SK-N-SH treated with all-trans-retinoic acid at 6 μM for 48 hours (cell line): ENCODE measurements at regions not wholly inside any gene's neighbourhood (a gene's known extent, or its start where the extent isn't known, plus 50 kb on each side); places are given as distances from the start of the nearest gene placed in this dataset.

Source experiments
- ATAC-seq: fragments of 200-7000 bp; cut with Tn5 transposase; 3 replicates; pipeline ENCODE4 v1.9.1; 2020; ENCODE audit warnings: mild to moderate bottlenecking, moderate library complexity
- ARNTL ChIP-seq: fragments of 450-650 bp; formaldehyde crosslinking; IDR thresholded peaks from 2 replicates; pipeline ENCODE4 v1.5.0; 2020; ENCODE audit warnings: low read depth, mild to moderate bottlenecking, moderate library complexity, borderline replicate concordance
- CREB5 ChIP-seq: fragments of 250-450 bp; sonication (Bioruptor Pico); IDR thresholded peaks from 2 replicates; pipeline ENCODE4 v1.5.1; 2020; ENCODE audit warnings: low read depth, mild to moderate bottlenecking, moderate library complexity
- CSDC2 ChIP-seq: fragments of 250-450 bp; sonication (Bioruptor Pico); IDR thresholded peaks from 2 replicates; pipeline ENCODE4 v1.5.0; 2020; ENCODE audit warnings: mild to moderate bottlenecking, moderate library complexity
- CSRNP3 ChIP-seq: fragments of 250-450 bp; sonication (Bioruptor Pico); IDR thresholded peaks from 2 replicates; pipeline ENCODE4 v1.5.1; 2021; ENCODE audit warnings: mild to moderate bottlenecking, moderate library complexity
- ESRRG ChIP-seq: fragments of 250-450 bp; sonication (Bioruptor Pico); IDR thresholded peaks from 2 replicates; pipeline ENCODE4 v1.6.1; 2021; ENCODE audit warnings: mild to moderate bottlenecking
- GLIS3 ChIP-seq: fragments of 250-450 bp; sonication (Bioruptor Pico); IDR thresholded peaks from 2 replicates; pipeline ENCODE4 v1.5.0; 2020; ENCODE audit warnings: mild to moderate bottlenecking, moderate library complexity
- ISL1 ChIP-seq: fragments of 250-450 bp; sonication (Bioruptor Pico); IDR thresholded peaks from 2 replicates; pipeline ENCODE4 v2.1.2; 2022; ENCODE audit warnings: mild to moderate bottlenecking, moderate library complexity
- OSR1 ChIP-seq: fragments of 250-450 bp; sonication (Bioruptor Pico); IDR thresholded peaks from 2 replicates; pipeline ENCODE4 v1.8.0; 2022; ENCODE audit warnings: moderate library complexity, mild to moderate bottlenecking, inconsistent platforms
- PPARA ChIP-seq: fragments of 250-450 bp; sonication (Bioruptor Pico); IDR thresholded peaks from 2 replicates; pipeline ENCODE4 v1.5.0; 2020; ENCODE audit warnings: mild to moderate bottlenecking, borderline replicate concordance
- RARB ChIP-seq: fragments of 250-450 bp; sonication (Bioruptor Pico); IDR thresholded peaks from 2 replicates; pipeline ENCODE4 v1.8.0; 2021; ENCODE audit warnings: mild to moderate bottlenecking, moderate library complexity
- SNAI2 ChIP-seq: fragments of 250-450 bp; sonication (Bioruptor Pico); IDR thresholded peaks from 2 replicates; pipeline ENCODE4 v1.5.0; 2020; ENCODE audit warnings: mild to moderate bottlenecking, moderate library complexity
- TCF4 ChIP-seq: fragments of 250-450 bp; sonication (Bioruptor Pico); IDR thresholded peaks from 2 replicates; pipeline ENCODE4 v1.8.0; 2021; ENCODE audit warnings: mild to moderate bottlenecking, moderate library complexity, borderline replicate concordance
- TSHZ2 ChIP-seq: fragments of 250-450 bp; sonication (Bioruptor Pico); IDR thresholded peaks from 2 replicates; pipeline ENCODE4 v1.5.0; 2020; ENCODE audit warnings: mild to moderate bottlenecking, moderate library complexity
- ZC3H10 ChIP-seq: fragments of 250-450 bp; sonication (Bioruptor Pico); IDR thresholded peaks from 2 replicates; pipeline ENCODE4 v1.5.1; 2021; ENCODE audit warnings: mild to moderate bottlenecking, moderate library complexity
- ZFP3 ChIP-seq: fragments of 250-450 bp; sonication (Bioruptor Pico); IDR thresholded peaks from 2 replicates; pipeline ENCODE4 v1.5.0; 2020; ENCODE audit warnings: mild to moderate bottlenecking, moderate library complexity
- ZFP30 ChIP-seq: fragments of 450-650 bp; formaldehyde crosslinking; IDR thresholded peaks from 2 replicates; pipeline ENCODE4 v1.5.0; 2022; ENCODE audit warnings: mild to moderate bottlenecking, moderate library complexity
- ZNF70 ChIP-seq: fragments of 450-650 bp; formaldehyde crosslinking; IDR thresholded peaks from 2 replicates; pipeline ENCODE4 v1.5.0; 2020; ENCODE audit warnings: mild to moderate bottlenecking, moderate library complexity
- ZNF8 ChIP-seq: fragments of 450-650 bp; formaldehyde crosslinking; IDR thresholded peaks from 2 replicates; pipeline ENCODE4 v1.5.0; 2020; ENCODE audit warnings: mild to moderate bottlenecking, moderate library complexity
- TF ChIP-seq, protein P1 (sequence below): fragments of 250-450 bp; sonication (Bioruptor Pico); IDR thresholded peaks from 2 replicates; pipeline ENCODE4 v1.8.0; 2021; ENCODE audit warnings: low read depth, mild to moderate bottlenecking, moderate library complexity, borderline replicate concordance
- TF ChIP-seq, protein P2 (sequence below): fragments of 250-450 bp; sonication (Bioruptor Pico); IDR thresholded peaks from 2 replicates; pipeline ENCODE4 v1.8.0; 2020; ENCODE audit warnings: mild to moderate bottlenecking, moderate library complexity, borderline replicate concordance

DNA sequence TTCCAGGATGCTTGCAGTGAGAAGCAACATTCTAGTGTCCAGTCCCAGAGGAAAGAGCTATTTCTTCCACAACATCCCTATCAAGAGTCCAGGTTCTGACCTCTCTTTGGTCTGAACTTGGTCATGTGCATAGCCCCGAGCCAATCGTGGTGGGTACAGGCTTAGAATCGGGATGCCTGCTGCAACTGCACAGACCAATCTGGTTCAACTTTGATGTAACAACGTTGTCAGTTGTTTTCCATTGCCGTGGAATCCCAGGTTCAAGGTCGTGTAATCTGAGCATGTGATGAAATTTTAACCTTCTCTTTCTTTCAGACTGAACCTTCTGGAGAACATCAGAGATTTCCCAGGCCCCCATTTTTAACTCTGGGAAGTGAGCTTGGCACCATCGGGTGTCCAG, 130.5 kb downstream of the ANKRD60 start:
- TF ChIP-seq OSR1 (CRISPR knock-in tag), result no peak
- TF ChIP-seq TSHZ2 (CRISPR knock-in tag), result no peak
- no peak for TF ChIP-seq ZC3H10 (CRISPR knock-in tag)
- TF ChIP-seq ISL1 (CRISPR knock-in tag), result no peak
- TF ChIP-seq CSRNP3, result no peak
- TF ChIP-seq ESRRG (CRISPR knock-in tag), result no peak
- no peak for TF ChIP-seq SNAI2 (CRISPR knock-in tag)
- TF ChIP-seq, protein P1, sequence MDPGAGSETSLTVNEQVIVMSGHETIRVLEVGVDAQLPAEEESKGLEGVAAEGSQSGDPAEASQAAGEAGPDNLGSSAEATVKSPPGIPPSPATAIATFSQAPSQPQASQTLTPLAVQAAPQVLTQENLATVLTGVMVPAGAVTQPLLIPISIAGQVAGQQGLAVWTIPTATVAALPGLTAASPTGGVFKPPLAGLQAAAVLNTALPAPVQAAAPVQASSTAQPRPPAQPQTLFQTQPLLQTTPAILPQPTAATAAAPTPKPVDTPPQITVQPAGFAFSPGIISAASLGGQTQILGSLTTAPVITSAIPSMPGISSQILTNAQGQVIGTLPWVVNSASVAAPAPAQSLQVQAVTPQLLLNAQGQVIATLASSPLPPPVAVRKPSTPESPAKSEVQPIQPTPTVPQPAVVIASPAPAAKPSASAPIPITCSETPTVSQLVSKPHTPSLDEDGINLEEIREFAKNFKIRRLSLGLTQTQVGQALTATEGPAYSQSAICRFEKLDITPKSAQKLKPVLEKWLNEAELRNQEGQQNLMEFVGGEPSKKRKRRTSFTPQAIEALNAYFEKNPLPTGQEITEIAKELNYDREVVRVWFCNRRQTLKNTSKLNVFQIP (CRISPR knock-in tag), result no peak
- TF ChIP-seq, protein P2, sequence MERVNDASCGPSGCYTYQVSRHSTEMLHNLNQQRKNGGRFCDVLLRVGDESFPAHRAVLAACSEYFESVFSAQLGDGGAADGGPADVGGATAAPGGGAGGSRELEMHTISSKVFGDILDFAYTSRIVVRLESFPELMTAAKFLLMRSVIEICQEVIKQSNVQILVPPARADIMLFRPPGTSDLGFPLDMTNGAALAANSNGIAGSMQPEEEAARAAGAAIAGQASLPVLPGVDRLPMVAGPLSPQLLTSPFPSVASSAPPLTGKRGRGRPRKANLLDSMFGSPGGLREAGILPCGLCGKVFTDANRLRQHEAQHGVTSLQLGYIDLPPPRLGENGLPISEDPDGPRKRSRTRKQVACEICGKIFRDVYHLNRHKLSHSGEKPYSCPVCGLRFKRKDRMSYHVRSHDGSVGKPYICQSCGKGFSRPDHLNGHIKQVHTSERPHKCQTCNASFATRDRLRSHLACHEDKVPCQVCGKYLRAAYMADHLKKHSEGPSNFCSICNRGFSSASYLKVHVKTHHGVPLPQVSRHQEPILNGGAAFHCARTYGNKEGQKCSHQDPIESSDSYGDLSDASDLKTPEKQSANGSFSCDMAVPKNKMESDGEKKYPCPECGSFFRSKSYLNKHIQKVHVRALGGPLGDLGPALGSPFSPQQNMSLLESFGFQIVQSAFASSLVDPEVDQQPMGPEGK (CRISPR knock-in tag), result no peak
- TF ChIP-seq PPARA (CRISPR knock-in tag), result no peak
- no peak for TF ChIP-seq GLIS3 (CRISPR knock-in tag)
- TF ChIP-seq TCF4 (CRISPR knock-in tag), result no peak
- no peak for TF ChIP-seq ARNTL (CRISPR knock-in tag)
- TF ChIP-seq RARB, result no peak
- TF ChIP-seq ZNF70 (CRISPR knock-in tag), result no peak
- TF ChIP-seq ZNF8 (CRISPR knock-in tag), result no peak
- TF ChIP-seq CSDC2 (CRISPR knock-in tag), result no peak
- no peak for TF ChIP-seq ZFP30 (CRISPR knock-in tag)
- no peak for TF ChIP-seq ZFP3 (CRISPR knock-in tag)
- ATAC-seq, result no peak

DNA sequence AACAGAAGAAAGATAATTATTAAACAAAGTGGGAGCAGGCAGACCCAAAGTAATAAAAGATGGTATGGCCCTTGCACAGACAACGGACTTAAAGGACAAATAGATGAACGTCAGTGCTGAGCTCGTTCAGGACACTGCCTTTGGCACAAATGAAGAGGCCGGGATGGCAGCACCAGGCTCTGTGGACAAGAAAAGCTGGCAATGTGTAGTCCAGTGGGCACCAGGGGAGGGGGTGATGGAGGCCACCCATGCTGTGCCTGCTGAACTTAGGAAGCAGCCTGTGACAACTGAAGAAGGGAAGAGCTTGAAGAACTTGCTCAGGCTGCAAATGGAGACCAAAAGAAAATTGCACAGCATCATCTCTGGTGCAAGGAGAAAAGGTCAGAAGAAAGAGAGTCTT, 131.0 kb downstream of the ANKRD60 start:
- TF ChIP-seq TSHZ2 (CRISPR knock-in tag), result no peak
- no peak for TF ChIP-seq ARNTL (CRISPR knock-in tag)
- TF ChIP-seq PPARA (CRISPR knock-in tag), result no peak
- TF ChIP-seq CREB5, result no peak
- no peak for TF ChIP-seq CSDC2 (CRISPR knock-in tag)
- no peak for TF ChIP-seq ZC3H10 (CRISPR knock-in tag)
- ATAC-seq, result no peak
